Panc1 (cell line): ENCODE measurements at regions not wholly inside any gene's neighbourhood (a gene's known extent, or its start where the extent isn't known, plus 50 kb on each side); places are given as distances from the start of the nearest gene placed in this dataset.

Experiments
- ATAC-seq: fragments of 200-7000 bp; cut with Tn5 transposase; 2 replicates; pipeline ENCODE4 v1.9.1; 2020; ENCODE audit warnings: mild to moderate bottlenecking, moderate library complexity
- BruUV-seq: library from RNA; stranded (reverse); fragments of 400-500 nt; replicated peaks from 2 replicates; lab custom pipeline; 2021; lab: Mats Ljungman, UMichigan
- CTCF ChIA-PET: fragments of 300-600 bp; sonication (Branson Sonifier 250); formaldehyde crosslinking; loops from one replicate; lab custom pipeline; 2022; ENCODE audit warnings: antibody characterized with exemption; lab: Charles Lee
- POLR2A ChIA-PET: fragments of 300-600 bp; sonication (Branson Sonifier 250); formaldehyde crosslinking; loops from one replicate; lab custom pipeline; 2022; ENCODE audit warnings: antibody characterized with exemption; lab: Charles Lee
- DNase-seq: peaks from one replicate; pipeline ENCODE4 v3.0.0-alpha.2; 2010; ENCODE audit warnings: low read depth, low spot score
- H3K27ac ChIP-seq: 2 replicates; pipeline ENCODE4 v1.5.1; 2011; ENCODE audit warnings: mild to moderate bottlenecking, low read length, inconsistent platforms
- H3K27me3 ChIP-seq: fragments of 200-500 bp; sonication (Bioruptor generic); 2 replicates; pipeline ENCODE4 v1.6.0; 2014; ENCODE audit warnings: low read length, inconsistent platforms; ENCODE audit not compliant: control insufficient read depth, insufficient read depth
- H3K36me3 ChIP-seq: fragments of 200-500 bp; sonication (Bioruptor generic); 2 replicates; pipeline ENCODE4 v1.5.1; 2014; ENCODE audit warnings: inconsistent platforms, mild to moderate bottlenecking, low read length, moderate library complexity; ENCODE audit not compliant: control insufficient read depth, insufficient read depth
- H3K4me1 ChIP-seq: 2 replicates; pipeline ENCODE4 v1.5.1; 2011; ENCODE audit warnings: inconsistent platforms, mild to moderate bottlenecking, low read length, moderate library complexity; ENCODE audit not compliant: control insufficient read depth, insufficient read depth
- H3K4me3 ChIP-seq, 2 experiments: 2 replicates each; pipeline ENCODE4 v1.5.1; 2011 to 2012; ENCODE audit warnings: low read depth in 2 of 2, low read length in 2 of 2, mild to moderate bottlenecking in 2 of 2, inconsistent platforms in 1 of 2, moderate library complexity in 1 of 2
- H3K9me3 ChIP-seq: fragments of 200-500 bp; sonication (Bioruptor generic); 2 replicates; pipeline ENCODE4 v1.5.1; 2014; ENCODE audit warnings: low read depth, mild to moderate bottlenecking, inconsistent platforms, low read length, moderate library complexity; ENCODE audit not compliant: control insufficient read depth, insufficient read depth
- CTCF ChIP-seq: fragments of 450-650 bp; IDR thresholded peaks from 2 replicates; pipeline ENCODE4 v1.5.1; 2017; ENCODE audit warnings: mild to moderate bottlenecking
- POLR2AphosphoS5 ChIP-seq: IDR thresholded peaks from 2 replicates; pipeline ENCODE4 v1.6.1; 2012; ENCODE audit warnings: mild to moderate bottlenecking, low read depth, low read length, moderate library complexity
- REST ChIP-seq, 2 experiments: IDR thresholded peaks; 2 replicates each; pipeline ENCODE4 v1.6.1; 2011 to 2012; ENCODE audit warnings: low read depth in 2 of 2, control low read depth in 1 of 2, low read length in 1 of 2, mild to moderate bottlenecking in 1 of 2, moderate library complexity in 1 of 2; ENCODE audit not compliant: insufficient read depth in 1 of 2
- SIN3A ChIP-seq: IDR thresholded peaks from 2 replicates; pipeline ENCODE4 v1.6.1; 2012; ENCODE audit warnings: low read depth, mild to moderate bottlenecking, low read length, moderate library complexity, borderline replicate concordance; ENCODE audit not compliant: insufficient read depth
- TCF7L2 ChIP-seq: IDR thresholded peaks from 2 replicates; pipeline ENCODE4 v1.6.1; 2011; ENCODE audit warnings: mild to moderate bottlenecking, low read depth, low read length, inconsistent platforms
- in situ Hi-C: cut with HindIII; loops from 2 replicates; pipeline ENCODE4 v1.10.0; 2016; ENCODE audit warnings: low sequenced_read_pairs, low pct_unique_long_range_greater_than_20kb
- intact Hi-C: fragments of 100-400 bp; cut with micrococcal nuclease; formaldehyde crosslinking; loops from one replicate; pipeline ENCODE4 v1.10.0; 2022; ENCODE audit not compliant: unreplicated experiment

GRCh38 chr9:1386420-1386819, 336.3 kb downstream of the DMRT2 start:
- ChIA-PET POLR2A (no interaction called here), CTCF (no interaction called here)
- Histone ChIP-seq H3K27me3 (no peaks in the 10 kb centered on the region), H3K9me3 (no peaks in the 10 kb centered on the region), H3K36me3 (no peaks in the 10 kb centered on the region), H3K4me3 (no peak overlapping the region), H3K27ac (no peak overlapping the region), H3K4me1 (no peaks in the 10 kb centered on the region)
- ATAC-seq: no peak
- no peak for DNase-seq
- BruUV-seq: no TSS peak
- intact Hi-C loops (no loop called here), in situ Hi-C loops (no loop called here)
- no peak for TF ChIP-seq REST (IDR thresholded peaks at IDR 0.05; ENCODE audit: insufficient read depth in 1 of 2, low read depth in 2 of 2, low read length in 1 of 2)
- no peak for TF ChIP-seq TCF7L2
- TF ChIP-seq CTCF: no peak
- no peak for TF ChIP-seq SIN3A
- TF ChIP-seq POLR2AphosphoS5: no peak

GRCh38 chr9:1388216-1388615, 338.1 kb downstream of the DMRT2 start:
- in situ Hi-C loops: no loop called here

More at GRCh38 chr9:1388216-1388615, 338.1 kb downstream of the DMRT2 start:
- no peaks in the 10 kb centered on the region for H3K27me3 ChIP-seq
- BruUV-seq: no TSS peak
- ChIA-PET POLR2A (no interaction called here), CTCF (no interaction called here)
- DNase-seq (no peak), ATAC-seq (no peak)
- no peak overlapping the region for H3K27ac ChIP-seq
- no peaks in the 10 kb centered on the region for H3K36me3 ChIP-seq
- no peaks in the 10 kb centered on the region for H3K4me1 ChIP-seq
- no peak overlapping the region for H3K4me3 ChIP-seq
- no peaks in the 10 kb centered on the region for H3K9me3 ChIP-seq
- intact Hi-C loops: no loop called here
- TF ChIP-seq TCF7L2: no peak
- TF ChIP-seq SIN3A: no peak
- TF ChIP-seq CTCF: no peak
- no peak for TF ChIP-seq REST (IDR thresholded peaks at IDR 0.05; ENCODE audit: insufficient read depth in 1 of 2, low read depth in 2 of 2, low read length in 1 of 2)
- TF ChIP-seq POLR2AphosphoS5: no peak
